ENCODE measurements at regions not wholly inside any gene's neighbourhood (a gene's known extent, or its start where the extent isn't known, plus 50 kb on each side); places are given as distances from the start of the nearest gene placed in this dataset.

GRCh38 chr7:108716783-108717182 lies 147.1 kb downstream of the DNAJB9 start:
- Histone ChIP-seq H3F3A (ENCODE audit: low read length, unreplicated experiment) (no peaks in the 10 kb centered on the region), H3K36me3 (ENCODE audit: low read depth, low read length) (no peaks in the 10 kb centered on the region), H3K79me2 (ENCODE audit: low read length) (no peaks in the 10 kb centered on the region), H3K4me3 (ENCODE audit: low read length) (no peak overlapping the region), H3K9ac (ENCODE audit: low read length) (no peak overlapping the region), H3K27ac (ENCODE audit: low read length) (peak overlapping the region; percentile 46), H4K20me1 (ENCODE audit: low read length) (no peaks in the 10 kb centered on the region), H3K4me2 (ENCODE audit: low read length) (peak overlapping the region; percentile 38), H3K9me3 (ENCODE audit: low read length) (no peaks in the 10 kb centered on the region), H2AFZ (ENCODE audit: low read length) (no peak overlapping the region), H3K4me1 (ENCODE audit: insufficient read depth, low read length) (peaks cover 7% of the 10 kb centered on the region; the same call in 1 of the 2 replicates), H3K27me3 (ENCODE audit: low read length) (no peaks in the 10 kb centered on the region), H3K9me2 (replicated peaks; ENCODE audit: low read length) (no peaks in the 10 kb centered on the region)
- ChIA-PET POLR2A (ENCODE audit: unreplicated experiment) (no interaction called here), CTCF (no interaction called here)
- no TSS peak for BruUV-seq (replicated peaks)
- ATAC-seq, result peak; percentile 71
- TF ChIP-seq EZH2 (IDR thresholded peaks at IDR 0.05; ENCODE audit: low read length, unreplicated experiment) (no peak), CTCF (conservative IDR thresholded peaks at IDR 0.05; ENCODE audit: low read depth, low read length) (no peak), EZH2phosphoT487 (IDR thresholded peaks at IDR 0.05; ENCODE audit: borderline replicate concordance, low read length) (no peak)
- intact Hi-C loops (cut with micrococcal nuclease), result no loop called here
- DNase-seq, result peak; percentile 57

- Histone ChIP-seq H3K9me3 (ENCODE audit: low read length) (no peaks in the 10 kb centered on the region), H3K4me1 (ENCODE audit: insufficient read depth, low read length) (peaks cover 7% of the 10 kb centered on the region; the same call in 1 of the 2 replicates), H3F3A (ENCODE audit: low read length, unreplicated experiment) (no peaks in the 10 kb centered on the region), H3K27me3 (ENCODE audit: low read length) (no peaks in the 10 kb centered on the region), H3K9me2 (replicated peaks; ENCODE audit: low read length) (no peaks in the 10 kb centered on the region), H4K20me1 (ENCODE audit: low read length) (no peaks in the 10 kb centered on the region), H3K4me3 (ENCODE audit: low read length) (no peak overlapping the region), H3K36me3 (ENCODE audit: low read depth, low read length) (no peaks in the 10 kb centered on the region), H3K9ac (ENCODE audit: low read length) (no peak overlapping the region), H3K4me2 (ENCODE audit: low read length) (no peak overlapping the region), H3K79me2 (ENCODE audit: low read length) (no peaks in the 10 kb centered on the region), H2AFZ (ENCODE audit: low read length) (no peak overlapping the region), H3K27ac (ENCODE audit: low read length) (no peak overlapping the region)
- intact Hi-C loops (cut with micrococcal nuclease), result no loop called here
- no peak for TF ChIP-seq EZH2phosphoT487 (IDR thresholded peaks at IDR 0.05; ENCODE audit: borderline replicate concordance, low read length)
- TF ChIP-seq EZH2 (IDR thresholded peaks at IDR 0.05; ENCODE audit: low read length, unreplicated experiment), result no peak
- DNase-seq (no peak), ATAC-seq (no peak)
- POLR2A ChIA-PET (ENCODE audit: unreplicated experiment), result no interaction called here
- no TSS peak for BruUV-seq (replicated peaks)
- CTCF ChIA-PET, result no interaction called here
Observed at GRCh38 chr7:108717781-108718180, 148.1 kb downstream of the DNAJB9 start.

- Histone ChIP-seq H3K4me2 (ENCODE audit: low read length) (no peak overlapping the region), H3K9me3 (ENCODE audit: low read length) (no peaks in the 10 kb centered on the region), H3K9me2 (replicated peaks; ENCODE audit: low read length) (no peaks in the 10 kb centered on the region), H3F3A (ENCODE audit: low read length, unreplicated experiment) (no peaks in the 10 kb centered on the region), H3K4me3 (ENCODE audit: low read length) (no peak overlapping the region), H4K20me1 (ENCODE audit: low read length) (no peaks in the 10 kb centered on the region), H3K9ac (ENCODE audit: low read length) (no peak overlapping the region), H2AFZ (ENCODE audit: low read length) (no peak overlapping the region), H3K36me3 (ENCODE audit: low read depth, low read length) (no peaks in the 10 kb centered on the region), H3K27me3 (ENCODE audit: low read length) (no peaks in the 10 kb centered on the region), H3K79me2 (ENCODE audit: low read length) (no peaks in the 10 kb centered on the region), H3K4me1 (ENCODE audit: insufficient read depth, low read length) (peaks cover 7% of the 10 kb centered on the region; the same call in 1 of the 2 replicates), H3K27ac (ENCODE audit: low read length) (no peak overlapping the region)
- ATAC-seq (no peak), DNase-seq (no peak)
- ChIA-PET CTCF (no interaction called here), POLR2A (ENCODE audit: unreplicated experiment) (no interaction called here)
- BruUV-seq (replicated peaks), result no TSS peak
- intact Hi-C loops (cut with micrococcal nuclease), result no loop called here
- TF ChIP-seq EZH2 (IDR thresholded peaks at IDR 0.05; ENCODE audit: low read length, unreplicated experiment) (no peak), CTCF (conservative IDR thresholded peaks at IDR 0.05; ENCODE audit: low read depth, low read length) (no peak), EZH2phosphoT487 (IDR thresholded peaks at IDR 0.05; ENCODE audit: borderline replicate concordance, low read length) (no peak)
Observed at GRCh38 chr7:108719631-108720030, 150.0 kb downstream of the DNAJB9 start.

All from PC-3 (cell line).